ENCODE measurements at regions not wholly inside any gene's neighbourhood (a gene's known extent, or its start where the extent isn't known, plus 50 kb on each side); places are given as distances from the start of the nearest gene placed in this dataset.

DNA sequence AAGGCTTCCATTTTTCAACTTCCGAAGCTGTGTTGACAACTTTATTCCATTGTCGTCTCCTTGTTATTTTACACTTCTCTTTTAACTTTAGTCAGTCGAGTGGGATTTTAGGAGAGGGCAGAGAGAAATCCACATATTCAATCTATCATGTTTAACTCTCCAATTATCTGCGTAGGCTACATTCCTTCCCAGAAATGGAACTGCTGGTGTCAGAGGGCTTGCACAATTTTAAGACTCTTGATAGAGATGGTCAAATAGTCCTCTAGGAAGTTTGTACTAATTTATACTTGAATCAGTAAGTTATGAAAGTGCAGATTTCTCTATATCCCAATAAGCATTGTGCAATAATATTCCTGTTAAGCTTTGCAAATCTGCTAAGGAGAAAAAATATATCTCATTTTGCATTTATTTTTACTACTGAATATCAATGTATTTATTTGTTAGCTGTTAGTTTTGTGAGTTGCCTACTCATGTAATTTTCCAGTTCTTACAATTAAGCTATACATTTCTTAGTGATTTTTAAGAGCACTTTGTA lies 95.6 kb downstream of the CYP26B1 start:
- intact Hi-C loops (cut with DNase I): no loop called here
- WGBS, 3 donors: 76 to 82% (median 81%) methylated on average over 4 of the region's 4 CpGs
- no peaks in the 10 kb centered on the region for H3K36me3 ChIP-seq (ENCODE audit: insufficient read depth in 1 of 2, low read depth in 1 of 2)
- no peak for DNase-seq
- H3K9me3 ChIP-seq: peaks cover 28% of the 10 kb centered on the region
- ATAC-seq: no peak
- no peak overlapping the region for H3K4me3 ChIP-seq
- TF ChIP-seq, protein P1, sequence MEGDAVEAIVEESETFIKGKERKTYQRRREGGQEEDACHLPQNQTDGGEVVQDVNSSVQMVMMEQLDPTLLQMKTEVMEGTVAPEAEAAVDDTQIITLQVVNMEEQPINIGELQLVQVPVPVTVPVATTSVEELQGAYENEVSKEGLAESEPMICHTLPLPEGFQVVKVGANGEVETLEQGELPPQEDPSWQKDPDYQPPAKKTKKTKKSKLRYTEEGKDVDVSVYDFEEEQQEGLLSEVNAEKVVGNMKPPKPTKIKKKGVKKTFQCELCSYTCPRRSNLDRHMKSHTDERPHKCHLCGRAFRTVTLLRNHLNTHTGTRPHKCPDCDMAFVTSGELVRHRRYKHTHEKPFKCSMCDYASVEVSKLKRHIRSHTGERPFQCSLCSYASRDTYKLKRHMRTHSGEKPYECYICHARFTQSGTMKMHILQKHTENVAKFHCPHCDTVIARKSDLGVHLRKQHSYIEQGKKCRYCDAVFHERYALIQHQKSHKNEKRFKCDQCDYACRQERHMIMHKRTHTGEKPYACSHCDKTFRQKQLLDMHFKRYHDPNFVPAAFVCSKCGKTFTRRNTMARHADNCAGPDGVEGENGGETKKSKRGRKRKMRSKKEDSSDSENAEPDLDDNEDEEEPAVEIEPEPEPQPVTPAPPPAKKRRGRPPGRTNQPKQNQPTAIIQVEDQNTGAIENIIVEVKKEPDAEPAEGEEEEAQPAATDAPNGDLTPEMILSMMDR (IDR thresholded peaks at IDR 0.05): no peak
- no peak overlapping the region for H3K27ac ChIP-seq
- no peaks in the 10 kb centered on the region for H3K27me3 ChIP-seq (ENCODE audit: insufficient read depth in 3 of 3, low read length in 2 of 3)
- H3K4me1 ChIP-seq: no peaks in the 10 kb centered on the region

GRCh38 chr2:72051204-72051603 lies 96.5 kb downstream of the CYP26B1 start:
- no peak overlapping the region for H3K27ac ChIP-seq
- H3K4me1 ChIP-seq: no peaks in the 10 kb centered on the region
- TF ChIP-seq, protein P1 (IDR thresholded peaks at IDR 0.05): no peak
- ATAC-seq (no peak), DNase-seq (no peak)
- no peaks in the 10 kb centered on the region for H3K27me3 ChIP-seq (ENCODE audit: insufficient read depth in 3 of 3, low read length in 2 of 3)
- intact Hi-C loops (cut with DNase I): no loop called here
- peaks cover 28% of the 10 kb centered on the region for H3K9me3 ChIP-seq
- WGBS, 3 donors: 66 to 88% (median 85%) methylated on average over 2 of the region's 2 CpGs
- H3K36me3 ChIP-seq (ENCODE audit: insufficient read depth in 1 of 2, low read depth in 1 of 2): no peaks in the 10 kb centered on the region
- no peak overlapping the region for H3K4me3 ChIP-seq

GRCh38 chr2:72050734-72051133 lies 96.9 kb downstream of the CYP26B1 start:
- Histone ChIP-seq H3K27me3 (ENCODE audit: insufficient read depth in 3 of 3, low read length in 2 of 3) (no peaks in the 10 kb centered on the region), H3K4me3 (no peak overlapping the region), H3K27ac (no peak overlapping the region), H3K4me1 (no peaks in the 10 kb centered on the region), H3K36me3 (ENCODE audit: insufficient read depth in 1 of 2, low read depth in 1 of 2) (no peaks in the 10 kb centered on the region), H3K9me3 (peaks cover 28% of the 10 kb centered on the region)
- TF ChIP-seq, protein P1 (IDR thresholded peaks at IDR 0.05): no peak
- ATAC-seq (no peak), DNase-seq (no peak)
- 62 to 67% (median 66%) methylated on average over 2 of the region's 2 CpGs for WGBS, 3 donors
- intact Hi-C loops (cut with DNase I): no loop called here

DNA sequence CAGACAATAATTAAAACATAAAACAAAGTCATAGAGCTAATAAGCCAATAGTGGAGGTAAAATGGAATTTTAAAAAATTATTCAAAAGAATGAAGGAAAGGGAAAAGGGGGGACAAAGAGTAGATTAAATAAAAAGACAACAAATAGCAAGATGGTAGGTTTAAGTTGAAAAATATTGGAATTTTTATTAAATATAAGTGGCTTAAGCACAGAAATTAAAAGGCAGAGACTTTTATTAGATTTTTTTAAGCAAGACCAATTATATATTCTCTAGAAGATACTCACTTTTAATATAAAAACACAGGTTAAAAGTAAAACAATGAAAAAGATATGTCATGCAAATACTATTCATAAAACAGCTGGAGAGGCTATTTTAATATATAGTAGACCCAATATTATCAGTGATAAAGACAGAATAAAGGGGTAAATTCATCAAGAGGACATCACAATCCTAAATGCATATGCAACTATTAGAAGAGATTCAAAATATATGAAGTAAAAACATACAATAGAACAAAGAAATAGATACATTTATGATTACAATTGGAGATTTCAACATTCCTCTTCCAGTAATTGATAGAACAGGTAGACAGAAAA lies 98.7 kb downstream of the CYP26B1 start:
- Histone ChIP-seq H3K9me3 (peaks cover 31% of the 10 kb centered on the region), H3K27ac (no peak overlapping the region), H3K27me3 (ENCODE audit: insufficient read depth in 3 of 3, low read length in 2 of 3) (no peaks in the 10 kb centered on the region), H3K36me3 (ENCODE audit: insufficient read depth in 1 of 2, low read depth in 1 of 2) (no peaks in the 10 kb centered on the region), H3K4me1 (no peaks in the 10 kb centered on the region), H3K4me3 (no peak overlapping the region)
- ATAC-seq: no peak
- DNase-seq: no peak
- intact Hi-C loops (cut with DNase I): no loop called here
- TF ChIP-seq, protein P1 (IDR thresholded peaks at IDR 0.05): no peak

- Histone ChIP-seq H3K36me3 (ENCODE audit: insufficient read depth in 1 of 2, low read depth in 1 of 2) (no peaks in the 10 kb centered on the region), H3K27ac (no peak overlapping the region), H3K4me1 (no peaks in the 10 kb centered on the region), H3K27me3 (ENCODE audit: insufficient read depth in 3 of 3, low read length in 2 of 3) (no peaks in the 10 kb centered on the region), H3K4me3 (no peak overlapping the region), H3K9me3 (peaks cover 21% of the 10 kb centered on the region)
- ATAC-seq: no peak
- TF ChIP-seq, protein P1 (IDR thresholded peaks at IDR 0.05): no peak
- no peak for DNase-seq
- intact Hi-C loops (cut with DNase I): no loop called here
Observed at GRCh38 chr2:72043985-72044384, 103.7 kb downstream of the CYP26B1 start.

All from psoas muscle (tissue), 7 donors.